ENCODE measurements at regions not wholly inside any gene's neighbourhood (a gene's known extent, or its start where the extent isn't known, plus 50 kb on each side); places are given as distances from the start of the nearest gene placed in this dataset.

- TF ChIP-seq CTCF (IDR thresholded peaks at IDR 0.05) (no peak), POLR2AphosphoS5 (IDR thresholded peaks at IDR 0.05) (no peak)
These were observed 127.7 kb downstream of the SPRY2 start for GRCh38 chr13:80213201-80213600.

Data from prostate gland (tissue), 2 donors.